Stimulated activated naive CD4-positive, alpha-beta T cell (primary cell): ENCODE measurements at regions not wholly inside any gene's neighbourhood (a gene's known extent, or its start where the extent isn't known, plus 50 kb on each side); places are given as distances from the start of the nearest gene placed in this dataset.
"Not testable (repeated sequence)": the region's sequence is repeated elsewhere in the genome, so short reads cannot be mapped to it uniquely, and the experiment has no call there.

Experiments
- DNase-seq, 6 experiments: peaks; one replicate each; lab custom pipeline; 2025; lab: John Stamatoyannopoulos, UW

DNA sequence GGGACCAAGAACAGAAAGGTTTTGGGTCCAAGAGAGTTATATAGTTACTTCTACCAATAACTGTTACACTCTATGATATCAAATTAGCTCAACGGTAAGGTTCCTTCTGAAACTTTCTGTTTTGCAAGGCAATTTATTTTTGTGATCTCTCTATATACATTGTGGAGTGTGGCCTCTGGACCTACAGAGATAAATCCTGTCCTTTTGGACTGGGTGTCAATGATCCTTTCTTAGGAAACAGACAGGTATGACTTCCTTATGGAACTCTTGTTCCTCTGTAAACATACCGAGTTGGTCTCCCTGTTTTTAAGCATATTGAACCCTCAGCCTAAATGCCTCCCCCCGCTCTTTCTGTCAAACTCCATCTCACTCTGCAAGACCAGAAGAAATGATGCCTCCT is 1117.8 kb downstream of the BCL11A start:
- no peak for DNase-seq

DNA sequence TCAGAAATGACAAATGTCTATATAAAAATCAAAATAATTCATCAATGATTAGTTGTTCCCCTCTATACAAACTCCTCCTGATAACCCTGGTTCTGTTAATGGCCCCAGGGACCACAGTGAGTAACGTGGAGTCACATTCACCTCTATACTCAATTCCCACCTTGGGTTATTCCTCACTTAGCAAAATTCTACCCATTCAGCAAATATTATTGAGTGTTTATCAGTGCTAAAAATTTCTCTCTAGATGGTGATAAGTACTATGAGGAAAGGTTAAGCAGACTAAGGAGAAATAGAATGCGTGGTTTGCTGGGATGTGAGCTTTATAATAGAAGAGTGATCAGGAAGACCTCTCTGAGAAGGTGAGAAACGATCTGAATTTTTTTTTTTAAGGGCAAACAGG is 1124.5 kb downstream of the BCL11A start:
- no peak for DNase-seq

DNA sequence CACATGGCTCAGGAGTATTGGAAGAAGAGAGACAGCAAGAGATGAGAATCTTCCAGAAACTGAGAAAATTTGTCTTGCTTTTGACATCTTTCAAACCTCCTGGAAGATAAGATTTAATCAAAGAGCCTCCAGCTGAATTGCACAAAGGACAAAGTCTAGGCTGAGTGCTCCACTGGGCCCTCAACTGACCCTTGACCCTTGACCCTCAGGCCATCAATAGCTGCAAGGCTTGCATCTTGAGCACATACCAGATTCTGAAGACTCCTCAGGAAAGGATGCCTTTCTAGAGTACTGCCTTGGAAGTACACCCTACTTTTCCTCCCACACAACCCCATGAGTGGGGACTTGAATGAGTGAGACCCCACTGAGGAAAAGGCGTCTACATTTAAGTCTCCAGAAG is 1125.5 kb downstream of the BCL11A start:
- no peak for DNase-seq

DNA sequence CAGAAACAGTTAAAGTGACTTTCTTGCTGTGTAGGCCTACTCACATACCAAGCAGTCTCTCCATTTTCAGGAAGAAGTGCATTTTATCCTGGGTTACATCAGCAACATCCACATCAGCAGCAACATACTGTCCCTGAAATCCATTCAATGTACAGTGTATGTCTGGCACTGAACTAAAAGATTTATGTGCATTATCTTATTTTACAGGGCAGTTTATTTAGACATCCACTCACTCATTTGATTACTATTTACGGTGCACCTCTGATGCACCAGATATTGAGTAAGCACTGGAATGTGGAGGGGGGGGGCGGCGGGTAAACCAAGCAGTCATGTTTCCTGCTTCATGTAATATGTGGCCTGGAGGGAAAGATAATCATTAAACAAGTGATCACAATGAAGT is 1128.2 kb downstream of the BCL11A start:
- no peak for DNase-seq

DNA sequence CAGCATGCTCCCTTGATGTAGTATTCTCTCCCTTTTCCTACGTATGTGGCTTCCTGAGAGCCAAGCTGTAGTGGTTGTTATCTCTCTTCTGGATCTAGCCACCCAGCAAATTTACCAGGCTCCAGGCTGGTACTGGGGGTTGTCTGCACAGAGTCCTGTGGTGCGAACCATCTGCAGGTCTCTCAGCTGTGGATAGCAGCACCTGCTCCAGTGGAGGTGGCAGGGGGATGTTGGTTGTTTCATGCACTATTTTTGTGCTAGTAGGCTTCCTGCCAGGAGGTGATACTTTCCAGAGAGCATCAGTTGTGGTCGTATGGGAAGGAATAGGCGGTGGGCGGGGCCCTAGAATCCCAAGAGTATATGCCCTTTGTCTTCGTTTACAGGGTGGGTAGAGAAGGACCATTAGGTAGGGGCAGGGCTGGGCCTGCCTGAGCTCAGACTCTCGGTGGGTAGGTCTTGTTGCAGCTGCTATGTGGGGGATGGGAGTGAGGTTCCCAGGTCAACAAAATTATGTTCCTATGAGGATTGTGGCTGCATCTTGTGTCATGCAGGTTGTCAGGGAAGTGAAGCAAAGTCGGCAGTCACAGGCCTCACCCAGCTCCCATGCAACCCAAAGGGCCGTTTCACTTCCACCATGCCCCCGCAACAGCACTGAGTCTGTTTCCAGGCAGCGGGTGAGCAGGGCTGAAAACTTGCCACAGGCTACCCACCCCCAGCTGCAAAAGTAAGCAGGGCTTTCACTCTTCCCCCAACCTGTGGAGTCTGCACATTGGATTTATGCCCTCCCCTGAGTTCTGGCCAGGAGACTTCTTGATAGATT is 1139.5 kb downstream of the BCL11A start:
- DNase-seq: no peak

DNA sequence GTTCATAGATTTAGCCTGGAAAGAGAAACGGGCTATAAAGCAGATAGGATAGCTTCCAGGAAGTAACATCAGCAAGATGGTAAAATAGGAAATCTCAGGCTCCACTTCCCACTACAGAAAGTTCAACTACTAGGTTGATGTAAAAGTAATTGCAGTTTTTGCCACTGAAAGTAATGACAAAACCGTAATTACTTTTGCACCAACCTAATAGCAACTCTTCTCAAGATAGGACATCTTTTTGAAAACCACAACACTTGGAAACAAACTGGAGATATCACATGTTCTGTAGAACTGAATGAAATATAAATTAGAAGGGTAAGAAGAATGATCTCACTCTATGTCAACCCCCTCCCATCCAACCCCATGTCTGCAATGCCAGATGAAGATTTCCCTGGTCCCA is 1154.3 kb downstream of the BCL11A start:
- no peak for DNase-seq

DNA sequence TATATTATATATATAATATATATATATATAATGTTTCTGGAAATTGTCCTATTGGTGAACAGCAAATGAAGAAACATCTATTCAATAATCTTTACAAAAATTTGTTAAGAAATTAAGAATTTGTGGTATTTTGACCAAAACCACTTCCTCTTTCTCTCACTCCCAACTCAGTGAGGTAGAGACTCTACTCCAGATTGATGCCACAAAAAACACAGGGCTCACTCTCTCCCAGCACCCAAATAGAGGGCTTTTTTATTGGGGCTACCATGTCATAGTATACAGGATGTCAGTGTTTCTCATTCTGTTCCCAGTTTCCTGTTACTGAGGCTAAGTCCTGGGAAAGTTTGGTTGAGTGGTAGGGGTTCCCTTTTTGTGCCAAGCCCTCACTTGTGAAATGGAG is 1155.4 kb downstream of the BCL11A start:
- no peak for DNase-seq

DNA sequence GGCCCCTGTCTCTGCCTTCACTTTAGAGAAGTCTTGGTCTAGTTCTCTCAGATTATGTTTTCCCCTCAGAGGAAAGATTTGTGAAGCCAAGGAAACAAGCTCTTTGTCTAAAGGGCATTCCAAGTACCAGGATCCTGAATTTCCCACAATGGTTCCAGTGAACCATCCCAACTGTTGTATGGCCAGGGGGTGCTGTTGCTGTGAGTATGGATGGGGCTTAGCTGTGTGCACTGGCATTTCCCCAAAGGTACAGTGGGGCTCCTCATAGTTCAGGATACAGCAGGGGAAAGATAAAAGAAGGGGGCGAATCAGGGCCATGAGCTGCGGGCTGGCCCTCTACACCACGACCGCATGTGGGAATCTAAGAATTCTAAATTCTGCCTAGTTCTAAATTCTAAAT is 1154.0 kb upstream of the FANCL start:
- DNase-seq: no peak

DNA sequence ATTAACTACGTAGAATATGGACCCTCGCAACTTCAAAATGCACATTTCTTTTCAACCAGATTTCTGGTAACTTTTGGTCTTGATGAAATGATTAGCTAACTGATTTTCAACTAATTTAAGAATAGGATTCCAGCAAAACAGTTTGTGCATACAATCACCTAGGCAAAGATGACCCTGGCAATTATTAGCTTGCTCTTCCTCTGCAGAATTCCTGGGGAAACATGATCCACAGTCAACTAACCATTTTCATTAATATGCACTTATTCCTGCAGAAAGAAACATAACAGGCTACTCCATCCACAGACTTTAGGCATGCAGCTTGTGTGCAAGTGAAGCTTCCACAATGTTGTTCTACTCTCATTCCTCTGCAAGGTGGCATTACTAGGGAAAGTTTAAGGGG is 1150.8 kb upstream of the FANCL start:
- DNase-seq: no peak

DNA sequence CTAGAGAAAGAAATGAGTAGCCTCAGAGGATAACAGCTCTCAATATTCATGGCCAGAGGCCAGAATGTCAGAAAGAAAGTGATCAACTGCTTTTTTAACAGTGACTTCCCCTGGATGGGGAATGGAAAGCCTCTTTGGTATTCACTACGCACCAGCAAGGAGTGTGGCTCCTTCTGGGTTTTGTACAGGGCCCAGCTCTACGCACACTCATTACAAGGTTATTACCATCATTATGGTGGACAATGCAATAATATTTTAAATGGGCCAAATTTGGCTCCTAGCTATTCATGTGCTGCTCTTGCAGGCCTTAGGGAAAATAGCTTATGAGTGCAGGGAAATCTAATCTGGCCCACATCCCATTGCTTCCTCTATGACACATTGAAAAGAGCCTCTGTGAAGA is 1149.5 kb upstream of the FANCL start:
- DNase-seq: no peak

DNA sequence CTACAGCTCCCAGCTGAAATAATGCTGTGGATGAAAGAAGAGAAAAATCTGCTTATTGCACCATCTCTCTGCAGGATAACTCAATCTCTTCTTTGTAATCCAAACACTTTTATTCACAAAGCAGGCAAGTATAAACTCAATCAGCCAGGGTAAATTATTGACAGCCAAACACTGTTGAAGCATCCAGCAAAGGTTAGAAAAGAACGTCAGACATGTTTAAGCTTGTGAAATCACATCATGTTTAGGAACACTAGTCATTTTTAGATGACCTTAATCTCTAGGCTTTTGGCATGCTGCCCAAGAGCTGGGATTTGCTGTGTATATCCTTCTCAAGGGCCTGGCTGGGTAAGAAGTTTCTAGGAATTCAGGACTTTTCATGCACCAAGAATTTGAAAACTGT is 1148.1 kb upstream of the FANCL start:
- no peak for DNase-seq

DNA sequence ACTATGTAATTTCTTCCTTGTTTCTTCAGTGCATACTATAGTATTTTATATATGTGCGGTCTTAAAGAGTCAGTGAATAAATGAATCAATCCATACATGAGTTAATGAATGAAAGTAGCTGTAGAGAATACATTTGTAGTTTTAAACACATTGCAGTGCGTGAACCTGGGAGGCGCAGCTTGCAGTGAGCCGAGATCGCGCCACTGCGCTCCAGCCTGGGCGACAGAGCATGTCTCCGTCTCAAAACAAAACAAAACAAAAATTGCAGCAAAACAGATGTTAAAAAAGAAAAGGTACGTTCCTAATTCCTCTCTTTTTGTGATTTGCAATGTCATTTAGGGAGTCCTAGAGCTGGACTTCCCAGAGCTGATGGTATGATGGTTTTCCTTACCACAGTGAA is 1144.8 kb upstream of the FANCL start:
- no peak for DNase-seq

DNA sequence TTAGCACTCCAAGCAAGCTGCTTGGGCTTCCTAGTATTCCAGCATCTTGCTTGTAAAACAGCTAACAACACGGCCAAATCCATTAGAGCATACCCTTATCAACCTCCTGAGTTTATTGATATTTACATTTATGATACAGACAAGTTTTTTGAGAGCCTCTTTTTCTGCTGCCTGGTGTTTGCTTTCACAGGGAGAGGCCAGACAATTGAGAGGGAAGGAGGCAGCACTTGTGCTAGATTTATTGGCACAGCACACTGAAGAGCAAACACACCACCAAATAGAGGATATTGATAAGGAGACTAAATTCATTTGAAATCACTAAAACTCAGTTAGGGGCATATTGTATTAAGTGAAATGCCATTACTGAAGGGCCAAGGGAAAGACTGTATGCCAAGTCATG is 1142.3 kb upstream of the FANCL start:
- DNase-seq: no peak

DNA sequence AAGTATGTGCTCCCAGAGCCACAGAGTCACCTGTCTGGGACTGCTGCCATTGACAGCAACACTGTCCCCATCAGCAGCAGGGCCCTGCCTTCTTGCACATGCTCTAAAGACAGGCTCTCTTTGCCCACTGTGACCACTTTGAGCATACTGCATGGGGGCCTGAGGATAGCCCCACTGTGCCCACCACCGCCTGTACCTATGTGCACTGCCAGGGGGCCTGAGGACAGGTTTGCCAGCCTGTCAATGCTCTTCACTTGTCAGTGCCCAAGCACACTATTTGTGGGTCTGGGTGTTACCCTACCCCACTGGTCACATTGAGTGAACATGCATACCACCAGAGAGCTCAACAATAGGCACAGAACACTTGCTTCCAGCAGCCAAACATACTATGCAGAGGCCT is 1137.0 kb upstream of the FANCL start:
- no peak for DNase-seq

DNA sequence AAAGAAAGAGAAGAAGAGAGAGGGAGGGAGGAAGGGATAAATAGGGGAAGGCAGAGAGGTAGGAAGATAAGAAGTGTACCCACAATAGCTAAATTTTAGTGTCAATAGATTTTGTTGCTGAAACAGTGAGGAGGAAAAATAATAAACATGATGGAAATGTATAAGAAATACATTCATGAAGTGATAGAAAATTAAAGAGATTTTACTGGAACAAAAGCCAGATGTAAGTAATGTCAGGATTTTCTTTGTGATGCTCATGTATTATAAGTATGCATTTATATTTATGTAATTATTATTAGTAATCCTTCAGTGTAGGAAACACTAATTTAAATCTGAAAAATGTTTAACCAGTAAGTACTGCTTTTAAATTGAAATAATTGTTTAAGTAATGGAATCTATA is 1125.2 kb upstream of the FANCL start:
- DNase-seq: no peak

DNA sequence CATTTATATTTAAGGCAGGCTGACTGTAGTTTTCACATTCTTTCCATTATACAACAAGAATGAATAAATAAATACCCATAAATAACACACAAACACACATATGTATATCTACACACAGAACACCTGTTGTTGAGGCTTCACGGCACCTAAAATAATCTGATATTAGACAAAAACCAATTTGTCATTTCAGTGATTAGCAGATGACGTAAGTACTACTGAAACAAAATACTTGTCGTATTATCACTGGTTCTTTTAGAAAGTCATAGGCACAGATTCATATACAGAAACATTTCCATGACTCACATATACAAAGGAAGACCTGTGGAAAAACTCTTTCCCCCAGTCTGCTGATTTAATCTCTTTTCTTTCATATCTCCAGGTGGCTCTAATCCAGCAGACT is 1113.4 kb upstream of the FANCL start:
- DNase-seq: no peak

DNA sequence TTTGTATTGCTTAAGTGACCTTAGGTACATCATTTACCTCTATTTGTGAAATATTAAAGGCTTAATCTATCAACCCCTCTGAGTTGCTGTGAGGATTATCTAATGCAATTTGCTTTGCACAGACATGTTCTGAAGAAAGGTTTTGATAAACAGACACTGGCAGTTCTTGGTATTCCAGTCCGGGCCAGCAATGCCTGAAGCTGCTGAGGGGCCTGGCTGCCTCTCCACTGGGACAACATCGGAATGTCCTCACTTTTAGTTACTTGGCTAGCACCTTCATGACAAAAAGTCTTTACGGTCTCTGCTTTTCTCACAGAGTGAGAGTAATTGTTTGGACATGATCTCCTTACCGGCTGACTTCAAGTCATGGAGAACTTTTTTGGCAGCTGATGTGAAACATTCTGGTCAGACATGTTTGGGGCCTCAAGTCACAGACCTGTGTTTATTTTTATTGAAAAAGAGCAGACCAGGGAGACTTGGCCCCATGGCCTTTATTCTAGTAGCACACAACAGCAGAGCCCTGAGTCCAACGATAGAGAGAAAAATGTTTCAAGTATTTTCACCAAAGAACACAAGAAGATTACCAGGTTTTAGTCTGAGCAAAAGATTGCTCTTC is 1112.3 kb upstream of the FANCL start:
- DNase-seq: no peak

DNA sequence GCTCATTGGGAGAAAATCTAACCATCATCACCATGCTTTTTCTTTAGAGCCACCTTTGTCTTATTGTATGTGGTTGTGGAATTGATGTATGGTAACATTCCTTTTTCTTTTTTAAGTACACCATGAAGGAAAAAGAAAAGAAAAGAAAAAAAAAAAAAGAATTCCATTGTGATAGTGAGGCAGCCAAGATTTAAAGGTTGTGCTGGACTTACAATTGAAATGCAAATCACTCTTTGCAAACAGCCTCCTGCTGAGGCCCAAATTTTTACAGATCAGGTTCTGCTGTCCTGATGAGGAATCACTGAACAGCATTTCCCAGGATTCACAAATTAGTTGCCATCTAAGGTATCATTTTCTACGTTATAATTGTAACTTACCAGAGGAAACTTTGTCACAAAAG is 1101.0 kb upstream of the FANCL start:
- no peak for DNase-seq

DNA sequence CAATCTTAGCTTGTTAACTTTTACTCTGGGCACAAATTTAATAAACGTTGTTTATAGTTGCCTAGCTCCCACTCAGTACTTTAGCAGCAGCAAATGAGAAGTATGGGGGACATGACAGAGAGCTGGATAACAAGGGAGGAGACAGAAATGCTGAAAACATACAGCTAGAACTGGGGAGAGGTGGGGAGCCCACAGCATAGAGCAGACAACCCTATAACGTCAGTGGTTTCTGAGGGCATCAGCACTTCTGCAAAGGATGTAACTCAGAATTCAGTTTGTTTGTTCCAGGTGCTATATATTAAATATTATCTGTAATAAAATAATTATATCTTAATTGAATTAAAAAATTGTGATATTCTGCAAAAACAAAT is 1098.7 kb upstream of the FANCL start:
- no peak for DNase-seq

DNA sequence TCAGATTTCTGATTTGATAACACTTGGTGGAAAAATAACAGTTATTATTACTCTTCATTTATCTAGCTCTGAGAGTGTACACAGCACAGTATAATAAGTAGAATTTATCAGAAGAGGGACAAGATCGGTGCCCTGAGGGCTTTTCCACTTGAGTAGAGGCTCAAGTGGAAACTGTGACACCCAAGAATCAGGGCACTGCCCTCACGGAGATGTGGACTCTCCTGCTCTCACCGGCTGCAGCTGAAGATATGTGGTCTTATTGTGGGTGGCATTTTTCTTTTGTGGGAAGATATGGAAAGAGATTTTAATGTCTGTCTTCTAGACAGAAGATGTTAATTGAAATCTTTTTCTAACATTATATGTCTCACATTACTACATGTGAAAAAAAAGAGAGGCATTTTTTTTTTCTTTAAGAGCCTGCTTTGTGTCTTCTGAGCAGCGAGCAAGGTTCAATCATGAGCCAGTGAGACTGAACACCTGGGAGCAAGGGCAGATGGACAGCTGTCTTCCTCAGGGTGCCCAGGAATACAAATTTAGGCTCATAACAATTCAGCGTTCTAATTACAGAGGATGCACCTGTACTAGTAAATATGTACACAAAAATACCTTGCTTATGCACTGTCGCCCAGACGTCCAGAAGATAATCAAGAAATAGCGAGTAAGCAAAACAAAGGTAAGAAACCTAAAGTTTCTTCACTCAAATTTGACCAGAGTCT is 1098.2 kb upstream of the FANCL start:
- no peak for DNase-seq

DNA sequence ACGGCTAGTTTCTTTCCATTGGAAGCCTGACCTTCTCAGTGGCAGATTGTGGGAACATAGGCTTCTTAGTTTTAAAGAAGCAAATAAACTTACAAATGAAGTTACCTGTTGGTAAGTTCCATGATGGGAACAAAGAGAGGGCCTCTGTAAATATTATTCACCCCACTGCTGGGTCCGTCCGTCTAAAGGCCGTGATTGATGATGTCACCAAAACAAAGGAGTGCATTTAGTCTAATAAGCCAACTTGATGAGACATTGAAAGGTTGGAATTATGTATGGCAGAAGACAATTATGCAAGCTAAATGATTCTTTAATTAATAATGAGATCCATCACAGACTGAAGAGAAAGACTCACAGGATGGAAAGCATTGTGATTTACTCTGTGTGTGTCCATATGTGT is 1091.9 kb upstream of the FANCL start:
- no peak for DNase-seq

DNA sequence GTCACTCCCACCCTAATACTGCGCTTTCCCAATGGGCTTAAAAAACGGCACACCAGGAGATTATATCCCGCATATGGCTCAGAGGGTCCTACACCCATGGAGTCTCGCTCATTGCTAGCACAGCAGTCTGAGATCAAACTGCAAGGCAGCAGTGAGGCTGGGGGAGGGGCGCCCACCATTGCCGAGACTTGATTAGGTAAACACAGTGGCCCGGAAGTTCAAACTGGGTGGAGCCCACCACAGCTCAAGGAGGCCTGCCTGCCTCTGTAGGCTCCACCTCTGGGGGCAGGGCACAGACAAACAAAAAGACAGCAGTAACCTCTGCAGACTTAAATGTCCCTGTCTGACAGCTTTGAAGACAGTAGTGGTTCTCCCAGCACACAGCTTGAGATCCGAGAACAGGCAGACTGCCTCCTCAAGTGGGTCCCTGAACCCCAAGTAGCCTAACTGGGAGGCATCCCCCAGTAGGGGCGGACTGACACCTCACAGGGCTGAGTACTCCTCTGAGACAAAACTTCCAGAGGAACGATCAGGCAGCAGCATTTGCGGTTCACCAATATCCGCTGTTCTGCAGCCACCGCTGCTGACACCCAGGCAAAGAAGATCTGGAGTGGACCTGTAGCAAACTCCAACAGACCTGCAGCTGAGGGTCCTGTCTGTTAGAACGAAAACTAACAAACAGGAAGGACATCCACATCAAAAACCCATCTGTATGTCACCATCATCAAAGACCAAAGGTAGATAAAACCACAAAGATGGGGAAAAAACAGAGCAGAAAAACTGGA is 1085.6 kb upstream of the FANCL start:
- DNase-seq: not testable (repeated sequence)

DNA sequence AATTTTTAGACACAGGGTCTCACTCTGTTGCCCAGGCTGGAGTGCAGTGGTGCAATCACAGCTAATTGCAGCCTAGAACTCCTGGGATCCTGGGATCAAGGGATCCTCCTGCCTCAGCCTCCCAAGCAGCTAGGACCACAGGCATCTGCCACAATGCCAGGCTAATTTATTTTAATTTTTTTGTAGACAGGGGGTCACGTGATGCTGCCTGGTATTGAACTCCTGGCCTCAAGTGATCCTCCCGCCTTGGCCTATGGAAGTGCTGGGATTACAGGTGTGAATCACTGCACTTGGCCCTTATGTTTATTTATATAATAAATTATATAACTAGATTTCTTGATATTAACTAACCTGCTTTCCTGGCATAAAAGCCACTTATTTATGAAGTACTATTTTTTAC is 1081.7 kb upstream of the FANCL start:
- DNase-seq: no peak
